MM.1S (cell line): ENCODE measurements at regions not wholly inside any gene's neighbourhood (a gene's known extent, or its start where the extent isn't known, plus 50 kb on each side); places are given as distances from the start of the nearest gene placed in this dataset.

Experiments used
- DNase-seq: peaks from one replicate; pipeline ENCODE4 v3.0.0-alpha.2; 2015
- H2AFZ ChIP-seq: fragments of 300-600 bp; sonication (generic); 2 replicates; pipeline ENCODE4 v1.6.0; 2016; ENCODE audit warnings: antibody characterized with exemption, low read length
- H3F3A ChIP-seq: fragments of 300-600 bp; sonication (generic); 2 replicates; pipeline ENCODE4 v1.6.1; 2016; ENCODE audit warnings: mild to moderate bottlenecking, antibody characterized with exemption, low read length, moderate library complexity, mixed read lengths; ENCODE audit not compliant: insufficient read depth
- H3K27ac ChIP-seq: fragments of 300-600 bp; sonication (generic); 2 replicates; pipeline ENCODE4 v1.5.1; 2016; ENCODE audit warnings: mild to moderate bottlenecking, low read length
- H3K27me3 ChIP-seq: fragments of 300-600 bp; sonication (generic); replicated peaks from 2 replicates; pipeline ENCODE4 v1.6.0; 2016; ENCODE audit warnings: low read length; ENCODE audit not compliant: insufficient read depth
- H3K36me3 ChIP-seq: fragments of 300-600 bp; sonication (generic); replicated peaks from 2 replicates; pipeline ENCODE4 v1.6.1; 2016; ENCODE audit warnings: mild to moderate bottlenecking, low read length, mixed read lengths; ENCODE audit not compliant: insufficient read depth
- H3K4me1 ChIP-seq: fragments of 300-600 bp; sonication (generic); 2 replicates; pipeline ENCODE4 v1.6.1; 2016; ENCODE audit warnings: low read length, mixed read lengths
- H3K4me2 ChIP-seq: fragments of 300-600 bp; sonication (generic); 2 replicates; pipeline ENCODE4 v1.6.0; 2016; ENCODE audit warnings: low read depth, low read length
- H3K4me3 ChIP-seq: fragments of 300-600 bp; sonication (generic); 2 replicates; pipeline ENCODE4 v1.5.1; 2016; ENCODE audit warnings: low read length, mixed read lengths
- H3K79me2 ChIP-seq: fragments of 300-600 bp; sonication (generic); 2 replicates; pipeline ENCODE4 v1.6.1; 2016; ENCODE audit warnings: mixed run types, low read length, mixed read lengths
- H3K9ac ChIP-seq: fragments of 300-600 bp; sonication (generic); 2 replicates; pipeline ENCODE4 v1.6.1; 2016; ENCODE audit warnings: low read length, mixed read lengths
- H3K9me2 ChIP-seq: fragments of 300-600 bp; sonication (generic); replicated peaks from 2 replicates; pipeline ENCODE4 v1.6.1; 2016; ENCODE audit warnings: mild to moderate bottlenecking, low read length, mixed read lengths; ENCODE audit not compliant: insufficient read depth
- H3K9me3 ChIP-seq: fragments of 300-600 bp; sonication (generic); replicated peaks from 2 replicates; pipeline ENCODE4 v1.6.1; 2016; ENCODE audit warnings: mild to moderate bottlenecking, low read length, mixed read lengths; ENCODE audit not compliant: insufficient read depth
- H4K20me1 ChIP-seq: fragments of 300-600 bp; sonication (generic); 2 replicates; pipeline ENCODE4 v1.6.1; 2016; ENCODE audit warnings: mild to moderate bottlenecking, low read length, moderate library complexity, mixed read lengths; ENCODE audit not compliant: insufficient read depth
- EZH2 ChIP-seq: fragments of 300-600 bp; sonication (generic); optimal IDR thresholded peaks from 2 replicates; pipeline ENCODE3; 2017; ENCODE audit warnings: low read depth, mild to moderate bottlenecking, antibody characterized with exemption, low read length, mixed read lengths
- EZH2phosphoT487 ChIP-seq: fragments of 300-600 bp; sonication (generic); IDR thresholded peaks from 2 replicates; pipeline ENCODE4 v1.6.1; 2018; ENCODE audit warnings: antibody characterized with exemption, low read length
- TF ChIP-seq, protein P1 (sequence below): fragments of 300-600 bp; sonication (generic); IDR thresholded peaks from 2 replicates; pipeline ENCODE4 v1.5.1; 2016; ENCODE audit warnings: antibody characterized with exemption, low read length, mixed read lengths

DNA sequence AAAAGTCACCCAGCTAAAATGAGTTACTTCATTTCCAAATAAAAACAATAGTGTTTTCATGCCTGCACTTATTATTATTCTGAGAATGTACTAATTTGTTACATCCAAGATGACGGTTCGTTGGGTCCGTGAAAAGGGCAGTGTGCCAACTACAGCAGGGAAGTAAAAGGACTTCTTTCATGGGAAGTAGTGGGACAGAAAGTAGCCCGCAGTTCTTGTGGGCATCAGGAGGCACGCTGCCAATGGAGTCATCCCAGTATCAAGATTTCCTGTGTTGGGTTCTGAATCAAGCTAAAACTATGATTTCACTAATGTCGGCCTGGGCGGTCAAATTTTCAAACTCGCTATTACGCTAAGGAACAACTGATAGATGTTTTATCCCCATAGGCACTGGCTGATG, 254.5 kb upstream of the SOX2 start:
- H3F3A ChIP-seq, result no peaks in the 10 kb centered on the region
- no peaks in the 10 kb centered on the region for H3K79me2 ChIP-seq
- H3K9me2 ChIP-seq, result no peaks in the 10 kb centered on the region
- H3K27ac ChIP-seq, result no peak overlapping the region
- H3K4me3 ChIP-seq, result no peak overlapping the region
- no peaks in the 10 kb centered on the region for H3K27me3 ChIP-seq
- DNase-seq, result no peak
- no peaks in the 10 kb centered on the region for H3K9me3 ChIP-seq
- no peaks in the 10 kb centered on the region for H3K36me3 ChIP-seq
- no peak overlapping the region for H3K9ac ChIP-seq
- no peaks in the 10 kb centered on the region for H4K20me1 ChIP-seq
- TF ChIP-seq EZH2, result no peak
- no peak for TF ChIP-seq EZH2phosphoT487
- TF ChIP-seq, protein P1, sequence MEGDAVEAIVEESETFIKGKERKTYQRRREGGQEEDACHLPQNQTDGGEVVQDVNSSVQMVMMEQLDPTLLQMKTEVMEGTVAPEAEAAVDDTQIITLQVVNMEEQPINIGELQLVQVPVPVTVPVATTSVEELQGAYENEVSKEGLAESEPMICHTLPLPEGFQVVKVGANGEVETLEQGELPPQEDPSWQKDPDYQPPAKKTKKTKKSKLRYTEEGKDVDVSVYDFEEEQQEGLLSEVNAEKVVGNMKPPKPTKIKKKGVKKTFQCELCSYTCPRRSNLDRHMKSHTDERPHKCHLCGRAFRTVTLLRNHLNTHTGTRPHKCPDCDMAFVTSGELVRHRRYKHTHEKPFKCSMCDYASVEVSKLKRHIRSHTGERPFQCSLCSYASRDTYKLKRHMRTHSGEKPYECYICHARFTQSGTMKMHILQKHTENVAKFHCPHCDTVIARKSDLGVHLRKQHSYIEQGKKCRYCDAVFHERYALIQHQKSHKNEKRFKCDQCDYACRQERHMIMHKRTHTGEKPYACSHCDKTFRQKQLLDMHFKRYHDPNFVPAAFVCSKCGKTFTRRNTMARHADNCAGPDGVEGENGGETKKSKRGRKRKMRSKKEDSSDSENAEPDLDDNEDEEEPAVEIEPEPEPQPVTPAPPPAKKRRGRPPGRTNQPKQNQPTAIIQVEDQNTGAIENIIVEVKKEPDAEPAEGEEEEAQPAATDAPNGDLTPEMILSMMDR, result no peak
- no peak overlapping the region for H2AFZ ChIP-seq
- H3K4me2 ChIP-seq, result no peak overlapping the region
- H3K4me1 ChIP-seq, result no peaks in the 10 kb centered on the region

DNA sequence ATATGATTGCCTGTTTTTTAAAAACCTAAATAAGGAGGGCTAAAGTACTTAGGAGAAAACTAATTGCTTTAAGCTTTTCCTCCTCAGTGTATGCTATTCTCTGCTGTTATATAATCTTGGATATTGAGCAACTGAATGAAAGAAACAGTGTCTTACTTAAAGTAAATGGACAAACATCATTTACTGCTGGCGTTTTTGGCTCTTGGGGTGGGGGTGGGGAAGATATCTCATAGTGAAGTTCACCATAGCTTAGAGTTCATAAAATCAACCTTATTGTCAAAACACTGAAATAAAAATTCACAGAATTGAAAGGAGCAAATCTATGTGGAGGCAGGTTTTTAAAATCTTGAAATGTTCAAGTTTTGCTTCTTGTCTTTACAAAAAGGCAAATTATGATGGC, 256.4 kb upstream of the SOX2 start:
- TF ChIP-seq, protein P1, result no peak
- TF ChIP-seq EZH2phosphoT487 (no peak), EZH2 (no peak)

DNA sequence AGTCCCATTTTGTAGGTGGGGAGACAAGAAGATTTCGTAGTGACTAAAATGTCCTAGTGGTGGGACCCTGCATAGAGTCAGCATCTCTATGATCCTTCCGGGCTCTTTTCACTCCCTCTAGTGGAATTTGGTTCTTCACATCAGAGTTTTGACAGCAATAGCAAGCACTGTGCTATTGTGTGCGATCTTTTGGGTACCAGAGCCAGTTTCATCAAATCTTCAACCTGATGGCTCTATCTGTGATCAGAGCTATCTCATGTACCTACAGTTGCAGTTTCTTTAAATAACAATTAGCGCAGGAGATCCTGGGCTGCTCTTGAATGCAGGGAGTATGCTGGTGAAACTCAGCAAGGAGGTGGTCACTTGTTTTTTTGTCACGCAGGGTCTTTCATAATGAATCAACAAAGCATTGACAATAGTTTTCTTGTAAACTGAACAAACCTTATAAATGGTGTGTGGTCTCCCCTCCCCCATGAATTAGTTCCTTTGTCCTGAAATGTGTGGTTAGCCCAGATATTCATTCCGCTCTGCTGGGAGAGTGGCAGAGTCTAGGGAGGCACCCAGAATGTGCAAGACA, 257.2 kb upstream of the SOX2 start:
- Histone ChIP-seq H2AFZ (no peak overlapping the region), H4K20me1 (no peaks in the 10 kb centered on the region), H3K36me3 (no peaks in the 10 kb centered on the region), H3K27me3 (no peaks in the 10 kb centered on the region), H3K4me2 (no peak overlapping the region), H3K9me2 (no peaks in the 10 kb centered on the region), H3F3A (no peaks in the 10 kb centered on the region), H3K27ac (no peak overlapping the region), H3K9me3 (no peaks in the 10 kb centered on the region), H3K9ac (no peak overlapping the region), H3K4me1 (no peaks in the 10 kb centered on the region), H3K79me2 (no peaks in the 10 kb centered on the region), H3K4me3 (no peak overlapping the region)
- DNase-seq, result no peak
- TF ChIP-seq EZH2 (no peak), EZH2phosphoT487 (no peak)
- TF ChIP-seq, protein P1, result no peak

More for the DNA sequence above, 256.4 kb upstream of the SOX2 start:
- no peaks in the 10 kb centered on the region for H3K9me3 ChIP-seq
- H2AFZ ChIP-seq, result no peak overlapping the region
- H3F3A ChIP-seq, result no peaks in the 10 kb centered on the region
- H3K27ac ChIP-seq, result no peak overlapping the region
- no peaks in the 10 kb centered on the region for H4K20me1 ChIP-seq
- H3K79me2 ChIP-seq, result no peaks in the 10 kb centered on the region
- no peak overlapping the region for H3K4me3 ChIP-seq
- no peaks in the 10 kb centered on the region for H3K9me2 ChIP-seq
- H3K9ac ChIP-seq, result no peak overlapping the region
- no peaks in the 10 kb centered on the region for H3K36me3 ChIP-seq
- no peaks in the 10 kb centered on the region for H3K27me3 ChIP-seq
- no peaks in the 10 kb centered on the region for H3K4me1 ChIP-seq
- no peak overlapping the region for H3K4me2 ChIP-seq
- DNase-seq, result no peak
